ENCODE measurements at regions not wholly inside any gene's neighbourhood (a gene's known extent, or its start where the extent isn't known, plus 50 kb on each side); places are given as distances from the start of the nearest gene placed in this dataset.

- TF ChIP-seq, protein P1, sequence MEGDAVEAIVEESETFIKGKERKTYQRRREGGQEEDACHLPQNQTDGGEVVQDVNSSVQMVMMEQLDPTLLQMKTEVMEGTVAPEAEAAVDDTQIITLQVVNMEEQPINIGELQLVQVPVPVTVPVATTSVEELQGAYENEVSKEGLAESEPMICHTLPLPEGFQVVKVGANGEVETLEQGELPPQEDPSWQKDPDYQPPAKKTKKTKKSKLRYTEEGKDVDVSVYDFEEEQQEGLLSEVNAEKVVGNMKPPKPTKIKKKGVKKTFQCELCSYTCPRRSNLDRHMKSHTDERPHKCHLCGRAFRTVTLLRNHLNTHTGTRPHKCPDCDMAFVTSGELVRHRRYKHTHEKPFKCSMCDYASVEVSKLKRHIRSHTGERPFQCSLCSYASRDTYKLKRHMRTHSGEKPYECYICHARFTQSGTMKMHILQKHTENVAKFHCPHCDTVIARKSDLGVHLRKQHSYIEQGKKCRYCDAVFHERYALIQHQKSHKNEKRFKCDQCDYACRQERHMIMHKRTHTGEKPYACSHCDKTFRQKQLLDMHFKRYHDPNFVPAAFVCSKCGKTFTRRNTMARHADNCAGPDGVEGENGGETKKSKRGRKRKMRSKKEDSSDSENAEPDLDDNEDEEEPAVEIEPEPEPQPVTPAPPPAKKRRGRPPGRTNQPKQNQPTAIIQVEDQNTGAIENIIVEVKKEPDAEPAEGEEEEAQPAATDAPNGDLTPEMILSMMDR (IDR thresholded peaks at IDR 0.05 in 8 of 11, conservative IDR thresholded peaks at IDR 0.05 in 3 of 11), result no peak
- no peak for TF ChIP-seq POLR2A (IDR thresholded peaks at IDR 0.05)
Measured at GRCh38 chr2:207401338-207401737, 128.4 kb upstream of the CREB1 start.
